DOHH2 (cell line): ENCODE measurements at regions not wholly inside any gene's neighbourhood (a gene's known extent, or its start where the extent isn't known, plus 50 kb on each side); places are given as distances from the start of the nearest gene placed in this dataset.

ENCODE experiments used
- CTCF ChIP-seq: fragments of 200-600 bp; sonication (generic); IDR thresholded peaks from one replicate; pipeline ENCODE4 v1.5.1; 2014; ENCODE audit warnings: antibody characterized with exemption, mild to moderate bottlenecking, low read depth, low read length; ENCODE audit not compliant: poor library complexity, severe bottlenecking
- EZH2phosphoT487 ChIP-seq: fragments of 200-600 bp; sonication (generic); IDR thresholded peaks from 2 replicates; pipeline ENCODE4 v1.6.1; 2017; ENCODE audit warnings: borderline replicate concordance, mild to moderate bottlenecking, antibody characterized with exemption, low read length, moderate library complexity, mixed read lengths

GRCh38 chr1:224791362-224791941, 138.0 kb upstream of the DNAH14 start:
- TF ChIP-seq CTCF (no peak), EZH2phosphoT487 (no peak)
